ENCODE measurements at regions not wholly inside any gene's neighbourhood (a gene's known extent, or its start where the extent isn't known, plus 50 kb on each side); places are given as distances from the start of the nearest gene placed in this dataset.
"Not testable (repeated sequence)": the region's sequence is repeated elsewhere in the genome, so short reads cannot be mapped to it uniquely, and the experiment has no call there.

DNA sequence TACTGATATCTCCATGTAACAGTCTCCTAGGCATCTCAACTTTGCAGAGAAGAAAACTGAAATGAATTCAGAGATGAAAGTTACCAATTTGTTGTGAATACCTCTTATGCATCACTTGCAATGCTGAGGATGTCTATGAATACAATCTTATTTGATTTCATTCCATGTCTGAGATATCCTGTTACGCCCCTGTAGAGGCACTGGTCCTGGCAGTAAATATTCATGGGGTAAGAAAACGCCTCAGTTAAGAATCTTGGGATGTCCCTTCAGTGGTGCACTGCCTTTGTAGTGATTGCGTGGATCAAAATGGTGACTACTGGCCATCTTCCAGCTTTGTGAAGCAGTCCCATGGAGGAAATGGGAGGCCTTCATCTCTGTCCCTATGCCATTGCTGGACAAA is 229.1 kb upstream of the C9orf72 start:
- no peak for DNase-seq (ENCODE audit: low read depth in 2 of 2)

DNA sequence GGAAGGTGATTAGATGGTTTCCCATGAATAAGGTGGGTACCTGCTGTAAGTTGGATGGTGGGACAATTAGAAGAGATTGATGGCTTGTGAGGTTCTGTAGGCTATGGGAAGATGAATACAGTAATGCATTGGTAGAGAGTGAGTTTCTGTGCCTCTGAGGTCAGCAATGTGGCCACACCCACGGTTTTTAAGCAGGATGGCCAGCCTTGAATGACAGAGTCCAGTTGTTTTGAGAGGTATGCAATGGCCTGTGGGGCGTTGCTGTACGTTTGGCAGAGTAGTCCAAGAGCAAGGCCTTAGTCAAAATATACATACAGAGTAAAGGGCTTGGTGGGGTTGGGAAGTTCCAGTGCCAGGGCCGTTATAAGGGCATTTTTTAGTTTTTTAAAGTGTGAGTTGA is 235.6 kb upstream of the C9orf72 start:
- no peak for DNase-seq (ENCODE audit: low read depth in 2 of 2)

DNA sequence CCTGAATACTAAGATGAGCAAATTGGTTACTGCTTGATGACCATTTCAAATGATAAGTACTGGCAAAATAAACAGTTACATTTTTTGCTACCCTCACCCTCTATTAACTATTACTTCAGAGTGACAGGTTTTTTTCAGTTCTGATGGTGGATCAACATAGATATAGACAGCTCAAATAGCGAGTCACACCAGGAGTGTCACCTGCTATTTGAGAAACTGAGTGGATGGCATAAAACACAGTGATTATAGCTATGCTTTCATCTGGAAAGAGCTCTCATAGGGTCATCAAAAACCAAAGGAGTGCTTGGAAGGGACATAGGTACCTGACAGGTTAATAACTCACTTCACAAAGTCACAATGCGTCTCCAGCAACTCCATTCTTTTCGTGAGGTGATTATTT is 244.5 kb upstream of the C9orf72 start:
- DNase-seq (ENCODE audit: low read depth in 2 of 2) = no peak

DNA sequence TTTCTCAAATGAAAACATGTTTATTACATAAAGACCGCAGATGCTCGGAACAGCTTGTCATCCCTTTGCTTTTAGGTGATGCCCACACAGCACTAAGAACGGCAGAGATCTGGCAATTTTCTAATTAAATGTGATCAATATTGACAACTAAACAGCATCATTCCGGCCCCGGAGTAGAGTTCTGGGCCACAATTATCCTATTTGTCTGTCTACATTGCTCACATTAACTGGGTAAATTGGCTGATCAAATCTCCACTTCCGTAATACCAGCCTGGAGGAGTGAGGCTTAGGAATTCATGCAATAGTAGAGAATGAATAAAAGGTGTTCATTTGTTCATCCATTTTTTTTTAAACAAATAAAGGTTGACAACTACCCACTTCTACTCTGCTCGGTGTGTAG is 245.1 kb upstream of the C9orf72 start:
- DNase-seq (ENCODE audit: low read depth in 2 of 2) = no peak

DNA sequence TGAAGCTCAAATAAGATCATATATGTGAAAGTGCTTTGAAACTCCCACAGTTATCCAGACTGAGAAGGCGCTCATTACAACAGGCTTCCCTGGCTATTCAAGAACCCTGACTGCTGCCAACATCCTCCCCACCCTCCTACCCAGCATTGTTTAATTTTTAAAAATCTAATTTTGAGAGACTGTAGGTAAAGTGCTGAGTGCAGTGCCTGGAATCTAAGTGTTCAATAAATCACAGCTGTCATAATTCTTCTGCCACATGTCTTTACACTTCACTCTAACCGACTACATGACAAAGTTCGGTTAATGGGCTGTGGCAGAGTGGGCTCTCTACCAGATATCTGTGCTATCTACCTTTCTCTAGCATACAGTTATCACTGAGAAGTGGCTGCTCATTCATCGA is 255.6 kb upstream of the C9orf72 start:
- no peak for DNase-seq (ENCODE audit: low read depth in 2 of 2)

DNA sequence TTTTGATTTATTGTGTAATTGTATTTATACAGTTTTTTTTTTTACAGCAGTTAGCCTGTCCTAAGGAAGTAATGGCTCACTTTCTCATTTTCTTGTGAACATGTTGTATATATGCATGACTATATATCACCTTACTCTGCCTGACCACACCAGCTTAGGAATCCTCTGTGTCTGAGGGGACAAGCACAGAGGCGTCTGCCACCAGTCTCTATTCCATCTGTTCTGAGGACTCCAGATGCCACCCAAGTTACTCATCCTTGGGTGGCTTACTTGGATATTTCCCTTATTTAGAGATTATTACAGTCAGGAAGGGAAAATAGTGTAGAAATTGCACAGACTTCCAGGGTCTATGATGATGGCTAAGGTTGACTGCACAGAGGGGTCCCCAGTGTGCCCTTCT is 256.3 kb upstream of the C9orf72 start:
- DNase-seq (ENCODE audit: low read depth in 2 of 2) = no peak

DNA sequence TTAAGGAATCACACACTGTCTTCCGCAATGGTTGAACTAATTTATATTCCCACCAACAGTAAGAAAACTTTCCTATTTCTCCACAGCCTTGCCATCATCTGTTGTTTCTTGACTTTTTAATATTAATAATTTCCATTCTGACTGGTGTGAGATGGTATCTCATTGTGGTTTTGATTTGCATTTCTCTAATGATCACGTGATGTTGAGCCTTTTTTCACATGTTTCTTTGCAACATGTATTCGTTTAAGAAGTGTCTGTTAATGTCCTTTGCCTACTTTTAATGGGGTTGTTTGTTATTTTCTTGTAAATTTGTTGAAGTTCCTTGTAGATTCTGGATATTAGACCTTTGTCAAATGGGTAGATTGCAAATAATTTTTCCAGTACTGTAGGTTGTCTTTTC is 258.8 kb upstream of the C9orf72 start:
- DNase-seq (ENCODE audit: low read depth in 2 of 2) = not testable (repeated sequence)

DNA sequence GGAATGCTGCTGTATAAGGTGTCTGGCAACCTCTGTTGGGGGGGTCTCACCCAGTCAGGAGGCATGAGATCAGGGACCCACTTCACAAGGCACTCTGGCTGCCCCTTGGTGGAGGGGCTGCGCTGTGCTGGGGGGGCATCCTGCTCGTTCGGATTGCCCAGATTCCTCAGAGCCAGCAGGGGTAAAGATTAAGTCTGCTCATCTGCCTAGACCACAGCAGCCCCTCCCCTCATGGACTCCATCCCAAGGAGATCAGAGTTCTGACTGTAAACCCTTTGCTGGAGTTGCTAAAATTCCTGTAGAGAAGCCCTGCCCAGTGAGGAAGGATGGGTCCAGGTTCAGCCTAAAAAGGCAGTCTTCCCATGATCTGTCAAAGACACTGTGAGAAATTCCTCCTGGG is 262.0 kb upstream of the C9orf72 start:
- no peak for DNase-seq (ENCODE audit: low read depth in 2 of 2)

DNA sequence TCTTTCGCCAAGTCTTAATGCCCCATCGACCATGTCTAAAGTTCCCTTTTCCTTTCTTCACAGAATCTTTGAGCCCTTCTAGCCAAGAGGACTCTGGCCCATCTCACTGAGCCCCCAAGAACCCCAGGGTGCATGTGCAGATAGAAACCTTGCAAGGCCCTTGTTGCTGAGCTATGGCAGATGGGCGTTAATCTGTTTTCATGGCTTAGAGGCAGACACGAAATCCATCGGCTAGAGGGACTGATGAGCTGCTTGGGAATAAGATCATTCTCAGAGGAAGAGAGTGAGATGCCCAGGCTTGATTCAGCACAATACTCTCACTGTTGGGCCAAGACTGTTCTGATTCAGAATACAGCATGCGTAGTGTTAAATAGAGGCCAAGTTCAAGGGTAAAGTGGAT is 262.5 kb upstream of the C9orf72 start:
- no peak for DNase-seq (ENCODE audit: low read depth in 2 of 2)

DNA sequence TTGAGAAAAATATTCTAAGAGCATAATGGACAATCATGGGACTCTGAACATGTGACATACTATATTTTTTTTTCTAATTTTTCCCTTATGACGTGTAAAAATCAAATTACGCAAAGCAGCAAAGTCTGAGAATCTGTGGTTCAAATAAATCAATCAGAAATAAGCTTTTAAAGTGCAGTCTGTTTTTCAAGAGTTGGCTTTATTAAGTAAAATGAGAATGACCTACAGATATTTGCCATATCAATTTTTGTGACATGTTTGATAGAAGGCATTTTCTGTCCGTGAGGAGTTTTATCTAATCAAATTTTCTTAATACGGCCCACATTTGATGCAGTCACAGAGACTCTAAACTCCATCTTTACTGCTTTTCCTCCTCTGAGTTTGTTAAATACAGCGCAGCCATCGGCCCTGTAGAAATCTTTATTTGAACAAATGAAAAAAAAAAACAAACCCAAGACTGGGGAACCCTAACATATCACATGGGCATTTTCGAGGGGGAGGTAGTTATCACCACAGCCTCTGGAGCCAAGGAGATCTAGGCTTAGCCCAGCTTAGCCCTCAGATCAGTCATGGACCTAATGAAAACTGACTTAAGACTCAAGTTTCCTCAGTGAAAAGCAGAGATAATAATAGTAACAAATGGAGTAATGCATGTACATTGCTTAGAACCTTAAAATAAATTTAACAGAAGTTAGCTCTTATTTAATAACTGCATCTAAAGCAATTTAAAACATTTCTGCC is 263.6 kb upstream of the C9orf72 start:
- DNase-seq (ENCODE audit: low read depth in 2 of 2) = no peak

DNA sequence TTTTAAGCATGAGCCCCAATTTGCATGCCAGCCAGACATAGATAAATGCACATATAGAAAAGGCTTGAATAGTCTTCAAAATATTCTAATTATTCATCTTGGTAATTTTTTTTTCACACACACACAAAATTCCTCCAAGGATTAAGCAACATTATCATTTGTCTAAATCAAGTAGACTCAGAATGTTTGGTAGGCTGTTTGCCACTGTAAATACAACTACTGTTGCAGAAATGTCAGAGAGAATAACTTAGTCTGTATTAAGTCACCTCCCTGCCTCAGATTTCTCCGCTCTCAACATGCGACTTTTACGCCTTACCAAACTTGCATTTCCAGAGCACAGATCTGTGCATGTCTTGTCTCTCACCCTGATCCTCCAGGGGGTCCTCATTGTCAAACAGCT is 265.6 kb upstream of the C9orf72 start:
- no peak for DNase-seq (ENCODE audit: low read depth in 2 of 2)

DNA sequence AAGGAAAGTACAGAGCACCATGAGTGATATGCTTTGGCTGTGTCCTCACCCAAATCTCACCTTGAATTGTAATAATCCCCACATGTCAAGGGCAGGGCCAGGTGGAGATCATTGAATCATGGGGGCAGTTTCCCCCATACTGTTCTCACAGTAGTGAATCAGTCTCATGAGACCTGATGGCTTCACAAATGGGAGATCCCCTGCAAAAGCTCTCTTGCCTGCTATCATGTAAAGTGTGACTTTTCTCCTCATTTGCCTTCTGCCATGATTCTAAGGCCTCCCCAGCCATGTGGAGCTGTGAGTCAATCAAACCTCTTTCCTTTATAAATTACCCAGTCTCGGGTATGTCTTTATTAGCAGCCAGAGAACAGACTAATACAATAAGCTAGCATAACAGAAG is 266.5 kb upstream of the C9orf72 start:
- DNase-seq (ENCODE audit: low read depth in 2 of 2) = not testable (repeated sequence)

DNA sequence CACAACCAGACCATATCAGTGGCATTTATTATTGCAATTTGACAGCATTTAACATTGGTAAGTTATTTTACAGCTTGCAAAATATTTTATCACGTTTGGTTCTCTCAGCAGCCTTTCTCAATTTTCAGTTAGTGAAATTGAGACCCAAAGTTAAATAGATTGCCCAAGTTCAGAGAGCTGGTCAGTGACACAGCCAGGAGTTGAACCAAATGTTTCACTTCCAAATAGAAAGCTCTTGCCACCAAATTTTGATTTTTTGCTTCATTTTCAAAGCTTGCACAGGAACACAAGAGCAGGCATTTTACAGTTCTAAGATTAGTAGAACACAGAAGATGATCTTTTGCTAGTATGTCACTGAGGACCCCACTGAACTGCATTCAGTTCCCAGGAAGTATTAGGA is 271.5 kb upstream of the C9orf72 start:
- no peak for DNase-seq (ENCODE audit: low read depth in 2 of 2)

DNA sequence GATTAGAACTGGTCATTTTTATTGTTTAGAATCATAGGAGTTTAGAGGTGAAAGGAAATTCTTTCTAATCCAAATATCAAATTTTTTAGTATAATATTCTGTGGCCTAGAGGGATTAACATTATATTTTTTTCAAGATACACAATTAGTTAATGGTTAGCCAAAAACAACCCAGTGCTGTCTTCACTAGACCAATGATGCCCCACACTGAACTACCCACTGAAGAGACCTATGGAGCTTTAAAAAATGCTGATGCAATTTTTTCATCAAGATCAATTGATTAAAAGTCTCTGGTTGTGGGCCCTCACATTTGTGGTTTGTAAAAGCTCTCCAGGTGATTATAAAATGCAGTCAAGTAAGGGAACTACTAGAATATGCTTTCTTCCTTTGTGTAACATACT is 274.1 kb upstream of the C9orf72 start:
- no peak for DNase-seq (ENCODE audit: low read depth in 2 of 2)

DNA sequence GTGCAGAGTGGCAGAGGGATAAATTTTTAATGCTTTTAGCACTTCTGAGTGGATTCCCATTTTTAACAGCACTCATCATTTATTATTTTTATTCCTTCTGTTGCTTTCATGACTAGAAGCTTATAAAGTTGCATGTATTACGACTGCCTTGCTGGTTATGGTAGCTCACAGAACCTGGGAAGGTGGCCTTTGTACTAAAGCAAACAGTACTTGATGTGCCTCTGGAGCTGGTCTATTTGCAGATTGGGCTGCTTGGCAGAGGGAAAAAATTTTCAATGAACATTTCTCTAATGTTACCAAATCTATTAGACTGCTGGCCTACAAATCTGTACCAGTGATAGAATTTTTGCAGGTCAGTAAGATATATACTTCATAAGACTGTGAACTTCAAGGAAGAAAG is 274.5 kb upstream of the C9orf72 start:
- no peak for DNase-seq (ENCODE audit: low read depth in 2 of 2)

DNA sequence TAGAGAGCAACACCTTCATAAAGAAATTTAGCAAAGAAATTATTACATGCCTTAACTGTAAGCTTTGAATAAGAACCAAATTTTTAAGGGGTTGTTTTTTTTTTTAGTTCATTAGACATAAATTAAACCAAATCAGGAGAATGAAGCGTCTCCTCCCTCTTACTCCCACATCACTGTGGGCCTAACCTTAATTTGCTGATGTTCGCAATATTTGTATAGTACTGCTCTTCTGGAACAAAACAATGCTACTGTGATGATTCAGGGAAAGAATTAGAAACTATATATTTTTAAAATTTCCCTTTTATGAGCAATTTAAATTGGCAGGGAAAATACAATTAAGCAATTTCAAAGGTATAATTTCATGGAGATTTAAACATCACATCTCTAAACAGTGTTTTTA is 275.0 kb upstream of the C9orf72 start:
- no peak for DNase-seq (ENCODE audit: low read depth in 2 of 2)

- DNase-seq (ENCODE audit: low read depth in 2 of 2) = no peak
These were observed 278.6 kb upstream of the C9orf72 start for GRCh38 chr9:27851858-27852257.

- DNase-seq (ENCODE audit: low read depth in 2 of 2) = no peak
These were observed 280.2 kb upstream of the C9orf72 start for GRCh38 chr9:27853529-27853928.

DNA sequence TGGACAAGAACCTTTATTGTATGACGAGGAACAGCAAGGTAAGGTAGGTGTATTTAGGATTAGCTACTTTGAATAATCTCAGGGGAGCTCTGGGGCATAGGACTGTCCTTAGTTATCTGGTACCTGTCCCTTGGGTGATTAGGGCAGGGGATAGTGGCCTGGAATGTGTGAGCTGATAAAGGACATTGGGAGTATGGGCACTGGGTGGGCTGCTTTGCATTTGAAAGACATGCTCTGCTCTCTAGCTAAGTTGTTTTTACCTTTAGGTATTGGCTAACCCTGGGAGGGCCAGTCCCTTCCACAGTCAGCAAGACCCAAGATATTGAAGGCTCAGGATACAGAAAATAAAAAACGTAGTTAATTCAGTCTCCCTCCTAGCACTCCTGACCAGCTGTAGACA is 282.8 kb upstream of the C9orf72 start:
- no peak for DNase-seq (ENCODE audit: low read depth in 2 of 2)

- no peak for DNase-seq (ENCODE audit: low read depth in 2 of 2)
These were observed 283.5 kb upstream of the C9orf72 start for GRCh38 chr9:27856748-27857147.

GRCh38 chr9:27861887-27862286 is 288.6 kb upstream of the C9orf72 start:
- no peak for DNase-seq (ENCODE audit: low read depth in 2 of 2)

GRCh38 chr9:27864644-27865438 is 291.6 kb upstream of the C9orf72 start:
- no peak for DNase-seq (ENCODE audit: low read depth in 2 of 2)

DNA sequence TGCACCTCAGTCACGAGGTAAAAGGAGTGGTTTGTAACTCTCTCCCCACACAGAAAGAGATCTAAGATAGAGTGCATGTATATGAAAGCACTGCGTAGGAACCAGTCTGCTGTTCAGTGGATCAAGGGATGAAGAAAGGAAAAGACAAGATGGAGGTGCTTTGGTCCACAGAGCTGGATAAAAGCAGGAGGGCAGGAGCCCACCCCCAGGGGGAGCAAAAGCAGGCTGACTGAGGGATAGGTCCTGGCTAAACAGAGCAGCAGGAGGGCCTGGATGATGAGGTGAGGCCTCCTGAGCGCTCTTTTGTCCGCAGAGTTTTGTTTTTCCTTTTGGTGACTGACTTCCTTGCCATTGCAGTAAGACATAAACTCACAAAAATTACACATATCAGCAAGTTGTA is 293.5 kb upstream of the C9orf72 start:
- no peak for DNase-seq (ENCODE audit: low read depth in 2 of 2)
